ENCODE measurements at regions not wholly inside any gene's neighbourhood (a gene's known extent, or its start where the extent isn't known, plus 50 kb on each side); places are given as distances from the start of the nearest gene placed in this dataset.

- ChIA-PET POLR2A (no interaction called here), CTCF (no interaction called here)
- TF ChIP-seq CTCF (IDR thresholded peaks at IDR 0.05; ENCODE audit: low read depth, low read length) = no peak
- Histone ChIP-seq H3K4me3 (ENCODE audit: low read depth, low read length) (no peak overlapping the region), H3K9me3 (ENCODE audit: control insufficient read depth, insufficient read depth, low read length) (no peaks in the 10 kb centered on the region), H3K27me3 (ENCODE audit: control insufficient read depth, insufficient read depth, low read length) (no peaks in the 10 kb centered on the region), H3K27ac (ENCODE audit: low read depth, low read length) (no peak overlapping the region)
- no peak for DNase-seq (ENCODE audit: low read depth, low spot score)
Measured at GRCh38 chr12:111112311-111113098, 192.1 kb upstream of the MYL2 start.

GRCh38 chr12:111111681-111112080 lies 191.3 kb upstream of the MYL2 start:
- POLR2A ChIA-PET = no interaction called here
- DNase-seq (ENCODE audit: low read depth, low spot score) = no peak
- Histone ChIP-seq H3K4me3 (ENCODE audit: low read depth, low read length) (no peak overlapping the region), H3K27ac (ENCODE audit: low read depth, low read length) (no peak overlapping the region), H3K9me3 (ENCODE audit: control insufficient read depth, insufficient read depth, low read length) (no peaks in the 10 kb centered on the region), H3K27me3 (ENCODE audit: control insufficient read depth, insufficient read depth, low read length) (no peaks in the 10 kb centered on the region)
- TF ChIP-seq CTCF (IDR thresholded peaks at IDR 0.05; ENCODE audit: low read depth, low read length) = no peak
- CTCF ChIA-PET = no interaction called here

GRCh38 chr12:111110556-111110955 lies 190.2 kb upstream of the MYL2 start:
- Histone ChIP-seq H3K4me3 (ENCODE audit: low read depth, low read length) (no peak overlapping the region), H3K27me3 (ENCODE audit: control insufficient read depth, insufficient read depth, low read length) (no peaks in the 10 kb centered on the region), H3K9me3 (ENCODE audit: control insufficient read depth, insufficient read depth, low read length) (no peaks in the 10 kb centered on the region), H3K27ac (ENCODE audit: low read depth, low read length) (no peak overlapping the region)
- CTCF ChIA-PET = no interaction called here
- TF ChIP-seq CTCF (IDR thresholded peaks at IDR 0.05; ENCODE audit: low read depth, low read length) = no peak
- POLR2A ChIA-PET = no interaction called here
- no peak for DNase-seq (ENCODE audit: low read depth, low spot score)

- Histone ChIP-seq H3K27me3 (ENCODE audit: control insufficient read depth, insufficient read depth, low read length) (no peaks in the 10 kb centered on the region), H3K27ac (ENCODE audit: low read depth, low read length) (no peak overlapping the region), H3K9me3 (ENCODE audit: control insufficient read depth, insufficient read depth, low read length) (no peaks in the 10 kb centered on the region), H3K4me3 (ENCODE audit: low read depth, low read length) (no peak overlapping the region)
- CTCF ChIA-PET = no interaction called here
- no peak for DNase-seq (ENCODE audit: low read depth, low spot score)
- POLR2A ChIA-PET = no interaction called here
- TF ChIP-seq CTCF (IDR thresholded peaks at IDR 0.05; ENCODE audit: low read depth, low read length) = no peak
Measured at GRCh38 chr12:111108726-111109125, 188.3 kb upstream of the MYL2 start.

GRCh38 chr12:111107392-111108178 lies 187.2 kb upstream of the MYL2 start:
- H3K4me3 ChIP-seq (ENCODE audit: low read depth, low read length) = no peak overlapping the region
- ChIA-PET POLR2A (no interaction called here), CTCF (no interaction called here)
- TF ChIP-seq CTCF (IDR thresholded peaks at IDR 0.05; ENCODE audit: low read depth, low read length) = no peak
- DNase-seq (ENCODE audit: low read depth, low spot score) = no peak
- no peaks in the 10 kb centered on the region for H3K9me3 ChIP-seq (ENCODE audit: control insufficient read depth, insufficient read depth, low read length)
- no peak overlapping the region for H3K27ac ChIP-seq (ENCODE audit: low read depth, low read length)
- H3K27me3 ChIP-seq (ENCODE audit: control insufficient read depth, insufficient read depth, low read length) = no peaks in the 10 kb centered on the region
